IMR-90 (cell line): ENCODE measurements at regions not wholly inside any gene's neighbourhood (a gene's known extent, or its start where the extent isn't known, plus 50 kb on each side); places are given as distances from the start of the nearest gene placed in this dataset.

Experiments
- ATAC-seq: fragments of 200-7000 bp; cut with Tn5 transposase; 2 replicates; pipeline ENCODE4 v1.9.1; 2020; ENCODE audit warnings: low read depth, mild to moderate bottlenecking, moderate library complexity
- BruUV-seq: library from RNA; stranded (reverse); fragments of 400-500 nt; replicated peaks from 2 replicates; lab custom pipeline; 2021; lab: Mats Ljungman, UMichigan
- CTCF ChIA-PET: fragments of 300-600 bp; formaldehyde crosslinking; extraction: SDS; loops from one replicate; lab custom pipeline; 2021; ENCODE audit warnings: antibody characterized with exemption; lab: Yijun Ruan, JAX
- POLR2A ChIA-PET: fragments of 300-600 bp; sonication (Branson Sonifier 250); formaldehyde crosslinking; loops from one replicate; lab custom pipeline; 2022; ENCODE audit warnings: antibody characterized with exemption; ENCODE audit not compliant: unreplicated experiment; lab: Charles Lee
- DNase-seq: peaks from one replicate; pipeline ENCODE4 v3.0.0; 2013
- H2AFZ ChIP-seq: replicated peaks from 2 replicates; pipeline ENCODE3; 2013; ENCODE audit warnings: low read length, mild to moderate bottlenecking; ENCODE audit not compliant: poor library complexity
- H2AK5ac ChIP-seq: 2 replicates; pipeline ENCODE4 v1.6.1; 2013; ENCODE audit warnings: low read depth, low read length, inconsistent platforms
- H2AK9ac ChIP-seq: replicated peaks from 2 replicates; pipeline ENCODE3; 2013; ENCODE audit warnings: mild to moderate bottlenecking, low read depth, low read length, moderate library complexity; ENCODE audit not compliant: poor library complexity
- H2BK120ac ChIP-seq: 2 replicates; pipeline ENCODE4 v1.6.1; 2013; ENCODE audit warnings: low read depth, low read length, inconsistent platforms
- H2BK15ac ChIP-seq: 3 replicates; pipeline ENCODE4 v1.6.1; 2013; ENCODE audit warnings: low read depth, low read length, inconsistent platforms
- H2BK20ac ChIP-seq: 2 replicates; pipeline ENCODE4 v1.6.1; 2013; ENCODE audit warnings: low read depth, mild to moderate bottlenecking, inconsistent platforms, low read length, moderate library complexity
- H2BK5ac ChIP-seq: 2 replicates; pipeline ENCODE4 v1.6.1; 2013; ENCODE audit warnings: mild to moderate bottlenecking, low read depth, low read length, inconsistent platforms; ENCODE audit not compliant: poor library complexity, severe bottlenecking
- H3K14ac ChIP-seq: replicated peaks from 2 replicates; pipeline ENCODE4 v1.6.1; 2013; ENCODE audit warnings: low read depth, low read length, inconsistent platforms
- H3K18ac ChIP-seq: 2 replicates; pipeline ENCODE4 v1.6.1; 2013; ENCODE audit warnings: low read depth, low read length, control low read depth
- H3K23ac ChIP-seq: 2 replicates; pipeline ENCODE4 v1.6.1; 2013; ENCODE audit warnings: low read depth, low read length, inconsistent platforms
- H3K27ac ChIP-seq: 2 replicates; pipeline ENCODE4 v1.5.1; 2013; ENCODE audit warnings: mild to moderate bottlenecking, control low read depth, low read length; ENCODE audit not compliant: insufficient read depth
- H3K27me3 ChIP-seq: 2 replicates; pipeline ENCODE4 v1.6.1; 2013; ENCODE audit warnings: low read length; ENCODE audit not compliant: control insufficient read depth, insufficient read depth
- H3K36me3 ChIP-seq: 2 replicates; pipeline ENCODE4 v1.6.1; 2013; ENCODE audit warnings: low read length, mixed read lengths; ENCODE audit not compliant: control insufficient read depth, insufficient read depth
- H3K4ac ChIP-seq: 2 replicates; pipeline ENCODE4 v1.6.1; 2013; ENCODE audit warnings: low read depth, low read length, inconsistent platforms
- H3K4me1 ChIP-seq: 2 replicates; pipeline ENCODE4 v1.6.1; 2013; ENCODE audit warnings: low read length, mixed read lengths; ENCODE audit not compliant: control insufficient read depth, insufficient read depth
- H3K4me2 ChIP-seq: 2 replicates; pipeline ENCODE4 v1.6.1; 2013; ENCODE audit warnings: low read depth, mild to moderate bottlenecking, control low read depth, low read length, moderate library complexity
- H3K4me3 ChIP-seq: 2 replicates; pipeline ENCODE4 v1.5.1; 2013; ENCODE audit warnings: low read depth, mild to moderate bottlenecking, control low read depth, low read length, moderate library complexity; ENCODE audit not compliant: insufficient read depth
- H3K56ac ChIP-seq: 2 replicates; pipeline ENCODE4 v1.6.1; 2013; ENCODE audit warnings: low read length, inconsistent platforms; ENCODE audit not compliant: insufficient read depth; ENCODE audit errors: extremely low read depth
- H3K79me1 ChIP-seq, 2 experiments: 2 replicates each; pipeline ENCODE4 v1.6.1; 2013; ENCODE audit warnings: low read length in 2 of 2, inconsistent platforms in 1 of 2, low read depth in 1 of 2
- H3K9ac ChIP-seq: 2 replicates; pipeline ENCODE4 v1.6.1; 2013; ENCODE audit warnings: low read depth, low read length, control low read depth
- H3K9me1 ChIP-seq: 2 replicates; pipeline ENCODE4 v1.6.1; 2013; ENCODE audit warnings: low read length, inconsistent platforms; ENCODE audit not compliant: insufficient read depth
- H3K9me3 ChIP-seq: 2 replicates; pipeline ENCODE4 v1.6.1; 2013; ENCODE audit warnings: low read length; ENCODE audit not compliant: control insufficient read depth, insufficient read depth
- H4K20me1 ChIP-seq: 2 replicates; pipeline ENCODE4 v1.6.1; 2013; ENCODE audit warnings: low read length, inconsistent platforms; ENCODE audit not compliant: insufficient read depth
- H4K5ac ChIP-seq: 2 replicates; pipeline ENCODE4 v1.6.1; 2013; ENCODE audit warnings: mild to moderate bottlenecking, low read depth, low read length, control low read depth
- H4K8ac ChIP-seq, 2 experiments: 2 replicates each; pipeline ENCODE4 v1.6.1; 2013; ENCODE audit warnings: low read depth in 2 of 2, low read length in 2 of 2, control low read depth in 1 of 2, inconsistent platforms in 1 of 2
- H4K91ac ChIP-seq: 2 replicates; pipeline ENCODE4 v1.6.1; 2013; ENCODE audit warnings: low read depth, low read length, inconsistent platforms; ENCODE audit not compliant: insufficient read depth
- CEBPB ChIP-seq: IDR thresholded peaks from 2 replicates; pipeline ENCODE4 v1.6.1; 2012; ENCODE audit warnings: low read depth, low read length, improper control_type of control experiment
- CTCF ChIP-seq: conservative IDR thresholded peaks from 2 replicates; pipeline ENCODE4 v1.5.1; 2012; ENCODE audit warnings: mild to moderate bottlenecking, low read depth, low read length, improper control_type of control experiment
- ELK1 ChIP-seq: fragments of 150-350 bp; IDR thresholded peaks from 2 replicates; pipeline ENCODE4 v1.6.1; 2016; ENCODE audit warnings: low read depth, mild to moderate bottlenecking, low read length, moderate library complexity, borderline replicate concordance
- FOS ChIP-seq: fragments of 150-350 bp; IDR thresholded peaks from 2 replicates; pipeline ENCODE4 v1.6.1; 2016; ENCODE audit warnings: low read depth, low read length
- MAFK ChIP-seq: IDR thresholded peaks from 2 replicates; pipeline ENCODE4 v1.6.1; 2012; ENCODE audit warnings: low read depth, low read length, improper control_type of control experiment
- MAZ ChIP-seq: IDR thresholded peaks from 2 replicates; pipeline ENCODE4 v1.6.1; 2012; ENCODE audit warnings: low read depth, mild to moderate bottlenecking, low read length, improper control_type of control experiment, moderate library complexity, borderline replicate concordance
- MXI1 ChIP-seq: IDR thresholded peaks from 2 replicates; pipeline ENCODE4 v1.6.1; 2012; ENCODE audit warnings: low read depth, mild to moderate bottlenecking, low read length, moderate library complexity, borderline replicate concordance
- NFE2L2 ChIP-seq: fragments of 150-350 bp; IDR thresholded peaks from 2 replicates; pipeline ENCODE4 v1.6.1; 2016; ENCODE audit warnings: low read depth, mild to moderate bottlenecking, low read length
- POLR2A ChIP-seq: IDR thresholded peaks from 2 replicates; pipeline ENCODE4 v1.6.1; 2012; ENCODE audit warnings: mild to moderate bottlenecking, low read depth, low read length
- RCOR1 ChIP-seq: IDR thresholded peaks from 2 replicates; pipeline ENCODE4 v1.6.1; 2012; ENCODE audit warnings: mild to moderate bottlenecking, low read length, improper control_type of control experiment; ENCODE audit not compliant: insufficient replicate concordance
- RFX5 ChIP-seq: IDR thresholded peaks from 2 replicates; pipeline ENCODE4 v1.8.0; 2012; ENCODE audit warnings: low read depth, mild to moderate bottlenecking, low read length, moderate library complexity
- SMC3 ChIP-seq: fragments of 150-350 bp; IDR thresholded peaks from 2 replicates; pipeline ENCODE4 v1.6.1; 2016; ENCODE audit warnings: low read depth, mild to moderate bottlenecking, antibody characterized with exemption, low read length, moderate library complexity
- USF2 ChIP-seq: fragments of 150-350 bp; IDR thresholded peaks from 2 replicates; pipeline ENCODE4 v1.6.1; 2017; ENCODE audit warnings: mild to moderate bottlenecking, antibody characterized with exemption, low read length, low read depth
- WGBS, 2 experiments: methylation state at CpG; one replicate each; pipeline versions ENCODE4 v1.1.5 to v1.1.7; 2013; ENCODE audit warnings: missing lambda C conversion rate in 2 of 2; ENCODE audit not compliant: insufficient read length in 1 of 2; ENCODE audit errors: extremely low coverage in 2 of 2; 5-methylcytosine and 5-hydroxymethylcytosine counted together
- dilution Hi-C: fragments of 300-500 bp; cut with HindIII; formaldehyde crosslinking; loops from one replicate; pipeline ENCODE4 v1.14.3; 2018; ENCODE audit warnings: low sequenced_read_pairs; ENCODE audit not compliant: unreplicated experiment
- in situ Hi-C: fragments of 300-500 bp; cut with MboI; formaldehyde crosslinking; loops from 3 replicates; pipeline ENCODE4 v1.14.3; 2019; ENCODE audit warnings: low sequenced_read_pairs, inconsistent platforms, mixed read lengths
- intact Hi-C: fragments of 100-400 bp; cut with micrococcal nuclease; formaldehyde crosslinking; loops from 2 replicates; pipeline ENCODE4 v1.10.0; 2022

- H3K9me3 ChIP-seq = no peaks in the 10 kb centered on the region
- H3K9me1 ChIP-seq = no peaks in the 10 kb centered on the region
- no peak overlapping the region for H2BK5ac ChIP-seq
- intact Hi-C loops (no loop called here), dilution Hi-C loops (no loop called here), in situ Hi-C loops (no loop called here)
- H3K4me1 ChIP-seq = no peaks in the 10 kb centered on the region
- no peaks in the 10 kb centered on the region for H3K36me3 ChIP-seq
- H3K4ac ChIP-seq = no peak overlapping the region
- H2BK120ac ChIP-seq = no peak overlapping the region
- BruUV-seq = no TSS peak
- no peak overlapping the region for H4K5ac ChIP-seq
- H2AK9ac ChIP-seq = no peak overlapping the region
- no peak overlapping the region for H4K91ac ChIP-seq
- no peak overlapping the region for H3K18ac ChIP-seq
- H3K9ac ChIP-seq = no peak overlapping the region
- no peaks in the 10 kb centered on the region for H3K79me1 ChIP-seq
- no peaks in the 10 kb centered on the region for H4K20me1 ChIP-seq
- no peak overlapping the region for H3K4me3 ChIP-seq
- ChIA-PET CTCF (no interaction called here), POLR2A (no interaction called here)
- H3K14ac ChIP-seq = no peak overlapping the region
- H2BK20ac ChIP-seq = no peak overlapping the region
- H2AFZ ChIP-seq = no peak overlapping the region
- TF ChIP-seq RCOR1 (no peak), USF2 (no peak), CEBPB (no peak), RFX5 (no peak), MXI1 (no peak), MAFK (no peak), POLR2A (no peak), ELK1 (no peak), NFE2L2 (no peak), FOS (no peak), MAZ (no peak), CTCF (no peak), SMC3 (no peak)
- WGBS, 2 experiments = no CpG with 5 or more reads among the region's 1 CpG
- H4K8ac ChIP-seq = no peak overlapping the region
- H3K4me2 ChIP-seq = no peak overlapping the region
- no peak overlapping the region for H2AK5ac ChIP-seq
- no peak overlapping the region for H3K56ac ChIP-seq
- H3K27ac ChIP-seq = no peak overlapping the region
- no peaks in the 10 kb centered on the region for H3K27me3 ChIP-seq
- ATAC-seq (no peak), DNase-seq (no peak)
- H2BK15ac ChIP-seq = no peak overlapping the region
- H3K23ac ChIP-seq = no peak overlapping the region
These were observed 243.1 kb upstream of the APOOL start for GRCh38 chrX:84760560-84760959.
